GM12865 (cell line): ENCODE measurements at regions not wholly inside any gene's neighbourhood (a gene's known extent, or its start where the extent isn't known, plus 50 kb on each side); places are given as distances from the start of the nearest gene placed in this dataset.

Source experiments
- DNase-seq: peaks from one replicate; pipeline ENCODE4 v3.0.0; 2010; ENCODE audit warnings: low read depth
- H3K4me3 ChIP-seq: 2 replicates; pipeline ENCODE4 v1.5.1; 2011; ENCODE audit warnings: mild to moderate bottlenecking, low read depth, low read length, control low read depth
- TF ChIP-seq, protein P1 (sequence below): IDR thresholded peaks from 2 replicates; pipeline ENCODE4 v1.5.1; 2011; ENCODE audit warnings: low read length, control low read depth, low read depth, inconsistent platforms; ENCODE audit not compliant: insufficient read depth; ENCODE audit errors: missing control alignments

DNA sequence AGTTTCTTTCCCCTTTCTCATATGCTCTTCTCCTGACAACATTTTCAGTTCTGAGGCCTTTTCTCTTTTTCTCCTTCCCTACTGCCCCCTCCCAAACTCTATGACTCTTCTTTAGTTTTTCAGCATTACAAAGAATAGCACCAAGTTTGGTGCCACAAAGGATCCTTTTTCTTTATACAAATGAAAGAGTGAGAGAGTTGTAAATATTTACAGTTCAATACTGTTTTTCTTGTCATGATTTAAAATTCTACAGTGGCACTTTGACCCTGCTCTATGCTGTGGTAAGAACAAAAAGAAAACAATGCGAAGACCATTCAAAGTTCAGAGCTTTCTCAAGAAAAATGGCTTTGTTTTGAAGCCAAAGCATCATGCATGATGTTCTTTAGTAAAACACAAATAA, 667.9 kb upstream of the SGO1 start:
- no peak overlapping the region for H3K4me3 ChIP-seq
- DNase-seq: no peak
- TF ChIP-seq, protein P1, sequence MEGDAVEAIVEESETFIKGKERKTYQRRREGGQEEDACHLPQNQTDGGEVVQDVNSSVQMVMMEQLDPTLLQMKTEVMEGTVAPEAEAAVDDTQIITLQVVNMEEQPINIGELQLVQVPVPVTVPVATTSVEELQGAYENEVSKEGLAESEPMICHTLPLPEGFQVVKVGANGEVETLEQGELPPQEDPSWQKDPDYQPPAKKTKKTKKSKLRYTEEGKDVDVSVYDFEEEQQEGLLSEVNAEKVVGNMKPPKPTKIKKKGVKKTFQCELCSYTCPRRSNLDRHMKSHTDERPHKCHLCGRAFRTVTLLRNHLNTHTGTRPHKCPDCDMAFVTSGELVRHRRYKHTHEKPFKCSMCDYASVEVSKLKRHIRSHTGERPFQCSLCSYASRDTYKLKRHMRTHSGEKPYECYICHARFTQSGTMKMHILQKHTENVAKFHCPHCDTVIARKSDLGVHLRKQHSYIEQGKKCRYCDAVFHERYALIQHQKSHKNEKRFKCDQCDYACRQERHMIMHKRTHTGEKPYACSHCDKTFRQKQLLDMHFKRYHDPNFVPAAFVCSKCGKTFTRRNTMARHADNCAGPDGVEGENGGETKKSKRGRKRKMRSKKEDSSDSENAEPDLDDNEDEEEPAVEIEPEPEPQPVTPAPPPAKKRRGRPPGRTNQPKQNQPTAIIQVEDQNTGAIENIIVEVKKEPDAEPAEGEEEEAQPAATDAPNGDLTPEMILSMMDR: no peak

DNA sequence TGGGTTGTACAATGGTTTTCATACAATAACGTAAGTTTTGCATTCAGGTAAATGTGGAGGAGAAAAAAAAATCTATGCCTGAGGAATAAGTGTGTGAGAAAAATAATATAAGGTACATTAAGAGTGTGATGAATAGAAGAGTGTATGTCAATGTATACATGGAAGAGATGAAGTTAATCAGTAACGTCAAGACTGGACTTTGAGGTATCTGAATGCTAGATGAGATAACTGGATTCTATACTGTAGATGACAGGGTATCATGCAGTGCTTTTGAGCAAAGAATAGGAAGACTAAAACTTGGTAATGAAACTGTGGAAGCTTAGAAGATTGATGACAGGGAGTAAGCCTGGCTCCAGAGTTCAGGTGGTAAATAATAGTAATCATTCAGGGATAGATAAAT, 666.7 kb upstream of the SGO1 start:
- TF ChIP-seq, protein P1: no peak
- DNase-seq: no peak
- H3K4me3 ChIP-seq: no peak overlapping the region

DNA sequence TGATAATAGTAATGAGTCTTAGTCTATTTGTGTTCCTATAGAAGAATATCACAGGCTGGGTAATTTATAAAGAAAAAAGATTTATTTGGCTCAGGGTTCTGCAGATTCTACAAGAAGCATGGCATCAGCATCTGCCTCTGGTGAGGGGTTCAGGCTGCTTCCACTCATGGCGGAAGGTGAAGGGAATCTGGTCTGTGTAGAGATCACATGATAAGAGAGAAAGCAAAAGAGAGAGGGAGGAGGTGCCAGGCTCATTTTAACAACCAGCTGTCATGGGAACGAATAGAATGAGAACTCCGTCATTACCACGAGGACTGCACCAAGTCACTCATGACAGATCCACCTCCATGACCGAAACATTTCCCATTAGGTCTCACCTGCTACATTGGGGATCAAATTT, 664.0 kb upstream of the SGO1 start:
- no peak for DNase-seq
- H3K4me3 ChIP-seq: no peak overlapping the region
- TF ChIP-seq, protein P1: no peak

DNA sequence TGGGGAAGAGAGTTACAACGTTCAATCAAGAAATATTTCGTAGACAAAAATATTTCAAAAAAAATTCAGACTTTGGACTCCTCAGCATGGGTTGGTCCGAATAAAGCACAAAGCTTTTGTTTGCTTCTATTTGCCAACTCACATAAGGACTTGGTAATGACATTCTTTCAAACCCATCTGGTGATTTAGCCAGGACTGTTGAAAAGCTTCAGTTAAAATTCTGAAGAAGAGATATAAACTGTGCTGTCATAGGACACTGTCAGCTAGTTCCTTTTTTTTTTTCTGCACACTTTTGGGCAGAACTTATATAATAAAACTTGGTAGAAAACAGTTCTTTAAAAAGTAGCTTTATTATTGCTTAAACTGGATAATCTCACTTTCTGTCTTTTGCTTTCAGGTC, 660.8 kb upstream of the SGO1 start:
- TF ChIP-seq, protein P1: no peak
- no peak for DNase-seq
- no peak overlapping the region for H3K4me3 ChIP-seq

DNA sequence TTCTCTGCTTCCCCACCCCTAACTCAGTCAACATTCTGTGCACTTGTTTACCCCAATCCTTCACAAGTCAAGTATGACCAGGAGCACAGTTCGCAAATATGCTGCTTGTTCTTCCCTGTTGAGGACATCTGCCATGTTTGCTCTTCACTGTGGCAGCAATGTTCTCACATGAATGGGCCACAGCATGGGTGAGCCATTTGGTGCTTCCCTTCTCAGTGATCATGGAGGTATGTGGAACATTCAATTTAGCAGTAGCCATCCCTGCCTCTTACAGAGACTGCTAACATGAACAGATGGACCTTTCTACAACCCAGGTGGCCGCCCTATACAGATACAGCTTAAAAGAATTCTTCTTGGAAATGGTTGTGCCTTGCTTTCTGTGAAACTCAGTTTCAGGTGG, 660.1 kb upstream of the SGO1 start:
- no peak overlapping the region for H3K4me3 ChIP-seq
- TF ChIP-seq, protein P1: no peak
- no peak for DNase-seq

DNA sequence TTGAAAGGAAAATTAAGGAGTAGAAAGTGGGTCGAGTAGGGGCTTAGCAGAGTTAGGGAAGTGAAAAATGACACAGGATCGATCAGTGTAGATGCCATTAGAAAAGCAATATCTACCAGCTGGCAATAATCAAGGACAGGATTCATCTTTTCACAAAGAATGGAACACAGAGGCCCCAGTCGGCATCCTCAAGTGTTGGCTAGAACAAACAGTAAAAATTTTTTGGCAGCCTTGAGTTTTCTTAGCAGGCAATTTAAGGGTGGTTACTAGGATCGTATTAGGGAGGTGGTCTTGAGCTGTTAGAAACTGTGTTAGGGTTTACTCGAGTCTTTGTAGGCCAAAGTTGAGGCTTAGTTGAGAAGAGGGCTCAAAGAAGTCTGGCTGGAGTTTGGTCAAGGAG, 658.8 kb upstream of the SGO1 start:
- H3K4me3 ChIP-seq: no peak overlapping the region
- DNase-seq: no peak
- TF ChIP-seq, protein P1: no peak

DNA sequence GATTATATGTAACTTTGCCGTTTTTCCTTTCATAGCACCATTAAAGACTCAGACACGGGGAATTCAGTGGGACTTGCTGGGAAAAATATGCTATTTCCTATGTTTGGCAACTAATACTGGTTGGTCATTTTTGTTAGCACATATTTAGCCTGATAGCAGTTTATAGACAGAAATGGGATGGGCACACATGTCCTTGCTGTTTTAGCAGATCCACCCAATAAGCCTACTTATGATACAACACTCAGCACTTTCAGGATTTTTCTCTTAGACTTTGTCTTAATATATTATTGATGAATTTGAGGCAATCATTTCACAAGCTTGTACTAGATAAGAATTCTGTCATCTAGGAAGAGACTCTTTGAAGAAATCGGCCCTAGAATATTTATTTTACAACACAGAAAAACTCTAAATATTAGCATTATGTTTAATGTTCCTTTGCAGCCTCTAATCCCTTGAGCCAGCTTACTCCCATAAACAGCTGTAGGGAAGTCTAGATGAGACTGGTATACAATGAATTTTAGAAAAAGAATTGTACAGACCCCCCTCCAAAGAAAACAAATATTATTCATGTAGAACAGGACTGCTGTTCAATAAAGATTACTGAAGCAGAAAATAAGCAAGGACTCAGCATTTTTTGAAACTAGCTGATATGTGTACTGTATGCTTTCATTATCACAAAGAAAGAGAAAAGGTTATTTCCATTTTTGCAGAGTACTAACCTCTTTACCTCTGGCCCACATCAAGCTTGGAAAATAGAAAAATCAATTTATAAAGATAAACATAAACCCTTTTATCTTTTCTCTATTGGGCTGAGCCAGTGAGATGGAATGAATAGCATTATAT, 656.8 kb upstream of the SGO1 start:
- no peak overlapping the region for H3K4me3 ChIP-seq
- no peak for DNase-seq
- TF ChIP-seq, protein P1: no peak
